ENCODE measurements at regions not wholly inside any gene's neighbourhood (a gene's known extent, or its start where the extent isn't known, plus 50 kb on each side); places are given as distances from the start of the nearest gene placed in this dataset.

DNA sequence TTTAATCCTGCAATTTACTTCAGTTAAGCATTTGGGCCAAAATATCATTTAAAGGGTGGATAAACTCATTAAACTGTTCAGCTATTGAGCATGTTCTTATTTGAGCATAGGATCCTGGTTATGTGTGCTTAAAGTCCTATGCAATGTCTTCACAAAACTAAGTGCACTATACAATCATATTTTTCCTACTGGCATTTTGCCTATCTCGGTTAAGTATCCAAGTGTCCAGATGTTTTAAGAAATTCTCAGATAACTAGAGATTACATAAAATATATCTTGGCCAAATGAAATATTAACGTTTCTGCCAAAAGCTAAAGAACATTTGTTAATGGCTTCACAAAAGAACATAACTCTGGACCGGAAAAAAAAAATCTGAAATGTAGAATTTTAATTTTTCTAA lies 250.8 kb upstream of the LRFN5 start:
- no peaks in the 10 kb centered on the region for H3K36me3 Mint-ChIP-seq
- H3K4me1 Mint-ChIP-seq, result no peaks in the 10 kb centered on the region
- Histone ChIP-seq H2AFZ (ENCODE audit: insufficient read depth, low read depth, low read length, poor library complexity, severe bottlenecking) (no peak overlapping the region), H3K4me1 (ENCODE audit: control insufficient read depth in 1 of 2, insufficient read depth in 2 of 2, low read length in 2 of 2) (no peaks in the 10 kb centered on the region), H3K4me2 (replicated peaks; ENCODE audit: extremely low read depth, low read length, poor library complexity, severe bottlenecking) (no peak overlapping the region), H4K20me1 (ENCODE audit: insufficient read depth, low read length) (no peaks in the 10 kb centered on the region), H3K9me3 (replicated peaks in 1 of 2; ENCODE audit: control insufficient read depth in 1 of 2, insufficient read depth in 1 of 2, low read length in 2 of 2) (peaks cover 0 to 4% of the 10 kb centered on the region in 2 donors), H3K79me2 (ENCODE audit: insufficient read depth, low read length) (no peaks in the 10 kb centered on the region), H3K27me3 (ENCODE audit: control insufficient read depth in 2 of 2, insufficient read depth in 2 of 2, low read length in 2 of 2) (no peaks in the 10 kb centered on the region), H3K4me3 (replicated peaks in 1 of 3; ENCODE audit: low read depth in 2 of 3, low read length in 3 of 3) (no peak overlapping the region), H3K36me3 (replicated peaks in 1 of 2; ENCODE audit: control insufficient read depth in 1 of 2, insufficient read depth in 2 of 2, low read length in 2 of 2) (no peaks in the 10 kb centered on the region), H3K27ac (ENCODE audit: low read depth in 1 of 2, low read length in 2 of 2) (no peak overlapping the region), H3K9ac (ENCODE audit: insufficient read depth, low read length, poor library complexity, severe bottlenecking) (no peak overlapping the region)
- H3K27ac Mint-ChIP-seq, result no peak overlapping the region
- H3K9me3 Mint-ChIP-seq, result peaks cover 0 to 6% (median 0%) of the 10 kb centered on the region in 7 donors
- H3K4me3 Mint-ChIP-seq, result no peak overlapping the region
- WGBS (ENCODE audit: insufficient coverage), result no CpG with 5 or more reads among the region's 3 CpGs
- TF ChIP-seq CTCF (IDR thresholded peaks at IDR 0.05), result no peak
- H3K27me3 Mint-ChIP-seq (ENCODE audit: low read depth in 3 of 3), result peaks cover 0 to 2% (median 0%) of the 10 kb centered on the region in 3 donors
- intact Hi-C loops (cut with micrococcal nuclease), result no loop called here
- DNase-seq, result no peak

- Histone ChIP-seq H3K9ac (ENCODE audit: insufficient read depth, low read length, poor library complexity, severe bottlenecking) (no peak overlapping the region), H3K36me3 (replicated peaks in 1 of 2; ENCODE audit: control insufficient read depth in 1 of 2, insufficient read depth in 2 of 2, low read length in 2 of 2) (no peaks in the 10 kb centered on the region), H4K20me1 (ENCODE audit: insufficient read depth, low read length) (no peaks in the 10 kb centered on the region), H3K27ac (ENCODE audit: low read depth in 1 of 2, low read length in 2 of 2) (no peak overlapping the region), H3K79me2 (ENCODE audit: insufficient read depth, low read length) (no peaks in the 10 kb centered on the region), H3K4me2 (replicated peaks; ENCODE audit: extremely low read depth, low read length, poor library complexity, severe bottlenecking) (no peak overlapping the region), H2AFZ (ENCODE audit: insufficient read depth, low read depth, low read length, poor library complexity, severe bottlenecking) (no peak overlapping the region), H3K9me3 (replicated peaks in 1 of 2; ENCODE audit: control insufficient read depth in 1 of 2, insufficient read depth in 1 of 2, low read length in 2 of 2) (peaks cover 4% of the 10 kb centered on the region in 2 donors), H3K27me3 (ENCODE audit: control insufficient read depth in 2 of 2, insufficient read depth in 2 of 2, low read length in 2 of 2) (no peaks in the 10 kb centered on the region), H3K4me3 (replicated peaks in 1 of 3; ENCODE audit: low read depth in 2 of 3, low read length in 3 of 3) (no peak overlapping the region), H3K4me1 (ENCODE audit: control insufficient read depth in 1 of 2, insufficient read depth in 2 of 2, low read length in 2 of 2) (no peaks in the 10 kb centered on the region)
- H3K27me3 Mint-ChIP-seq (ENCODE audit: low read depth in 3 of 3), result peaks cover 0 to 2% (median 0%) of the 10 kb centered on the region in 3 donors
- no peak overlapping the region for H3K27ac Mint-ChIP-seq
- H3K36me3 Mint-ChIP-seq, result no peaks in the 10 kb centered on the region
- peaks cover 0 to 9% (median 3%) of the 10 kb centered on the region in 7 donors for H3K9me3 Mint-ChIP-seq
- no peak for DNase-seq
- no peak overlapping the region for H3K4me3 Mint-ChIP-seq
- WGBS (ENCODE audit: insufficient coverage), result 90% methylated on average over 6 of the region's 7 CpGs
- intact Hi-C loops (cut with micrococcal nuclease), result no loop called here
- no peaks in the 10 kb centered on the region for H3K4me1 Mint-ChIP-seq
- no peak for TF ChIP-seq CTCF (IDR thresholded peaks at IDR 0.05)
Observed at GRCh38 chr14:41350476-41350875, 256.2 kb upstream of the LRFN5 start.
